GM23338 (cell line): ENCODE measurements at regions not wholly inside any gene's neighbourhood (a gene's known extent, or its start where the extent isn't known, plus 50 kb on each side); places are given as distances from the start of the nearest gene placed in this dataset.

Experiments
- CREB1 ChIP-seq: fragments of 250-450 bp; sonication (Bioruptor Pico); IDR thresholded peaks from 2 replicates; pipeline ENCODE4 v1.5.0; 2020; ENCODE audit warnings: low read depth, mild to moderate bottlenecking, moderate library complexity
- EZH2 ChIP-seq: fragments of 200-600 bp; sonication (generic); IDR thresholded peaks from one replicate; pipeline ENCODE4 v1.8.0; 2017; ENCODE audit warnings: antibody characterized with exemption, mild to moderate bottlenecking, low read depth; ENCODE audit not compliant: unreplicated experiment
- EZH2phosphoT487 ChIP-seq: fragments of 200-600 bp; sonication (generic); IDR thresholded peaks from one replicate; pipeline ENCODE4 v1.8.1; 2018; ENCODE audit warnings: antibody characterized with exemption; ENCODE audit not compliant: unreplicated experiment
- NANOG ChIP-seq: IDR thresholded peaks from 2 replicates; pipeline ENCODE4 v1.6.1; 2016; ENCODE audit warnings: antibody characterized with exemption, borderline replicate concordance
- POLR2AphosphoS5 ChIP-seq: IDR thresholded peaks from 2 replicates; pipeline ENCODE4 v1.6.1; 2016; ENCODE audit warnings: antibody characterized with exemption, low read depth
- REST ChIP-seq: IDR thresholded peaks from one replicate; pipeline ENCODE4 v1.6.1; 2018; ENCODE audit warnings: antibody characterized with exemption; ENCODE audit not compliant: unreplicated experiment
- ZNF114 ChIP-seq: fragments of 250-450 bp; sonication (Bioruptor Pico); IDR thresholded peaks from 2 replicates; pipeline ENCODE4 v1.5.0; 2020; ENCODE audit warnings: mild to moderate bottlenecking, moderate library complexity
- TF ChIP-seq, protein P1 (sequence below), 2 experiments: fragments of 200-600 bp in 1 of 2; sonication (generic) in 1 of 2; conservative IDR thresholded peaks; 2 replicates each; pipeline versions ENCODE4 v1.5.1 to v1.6.1; 2016 to 2017; ENCODE audit warnings: antibody characterized with exemption in 2 of 2, low read depth in 2 of 2, mild to moderate bottlenecking in 2 of 2, moderate library complexity in 1 of 2
- TF ChIP-seq, protein P2 (sequence below): IDR thresholded peaks from 2 replicates; pipeline ENCODE4 v1.6.1; 2016; ENCODE audit warnings: antibody characterized with exemption

GRCh38 chr11:42806191-42806590, 505.6 kb upstream of the API5 start:
- TF ChIP-seq ZNF114 (CRISPR knock-in tag) (no peak), EZH2 (no peak), EZH2phosphoT487 (no peak), REST (no peak), POLR2AphosphoS5 (no peak), CREB1 (CRISPR knock-in tag) (no peak), NANOG (no peak)
- TF ChIP-seq, protein P1, sequence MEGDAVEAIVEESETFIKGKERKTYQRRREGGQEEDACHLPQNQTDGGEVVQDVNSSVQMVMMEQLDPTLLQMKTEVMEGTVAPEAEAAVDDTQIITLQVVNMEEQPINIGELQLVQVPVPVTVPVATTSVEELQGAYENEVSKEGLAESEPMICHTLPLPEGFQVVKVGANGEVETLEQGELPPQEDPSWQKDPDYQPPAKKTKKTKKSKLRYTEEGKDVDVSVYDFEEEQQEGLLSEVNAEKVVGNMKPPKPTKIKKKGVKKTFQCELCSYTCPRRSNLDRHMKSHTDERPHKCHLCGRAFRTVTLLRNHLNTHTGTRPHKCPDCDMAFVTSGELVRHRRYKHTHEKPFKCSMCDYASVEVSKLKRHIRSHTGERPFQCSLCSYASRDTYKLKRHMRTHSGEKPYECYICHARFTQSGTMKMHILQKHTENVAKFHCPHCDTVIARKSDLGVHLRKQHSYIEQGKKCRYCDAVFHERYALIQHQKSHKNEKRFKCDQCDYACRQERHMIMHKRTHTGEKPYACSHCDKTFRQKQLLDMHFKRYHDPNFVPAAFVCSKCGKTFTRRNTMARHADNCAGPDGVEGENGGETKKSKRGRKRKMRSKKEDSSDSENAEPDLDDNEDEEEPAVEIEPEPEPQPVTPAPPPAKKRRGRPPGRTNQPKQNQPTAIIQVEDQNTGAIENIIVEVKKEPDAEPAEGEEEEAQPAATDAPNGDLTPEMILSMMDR (conservative IDR thresholded peaks at IDR 0.05; ENCODE audit: low read depth in 2 of 2): no peak
- TF ChIP-seq, protein P2, sequence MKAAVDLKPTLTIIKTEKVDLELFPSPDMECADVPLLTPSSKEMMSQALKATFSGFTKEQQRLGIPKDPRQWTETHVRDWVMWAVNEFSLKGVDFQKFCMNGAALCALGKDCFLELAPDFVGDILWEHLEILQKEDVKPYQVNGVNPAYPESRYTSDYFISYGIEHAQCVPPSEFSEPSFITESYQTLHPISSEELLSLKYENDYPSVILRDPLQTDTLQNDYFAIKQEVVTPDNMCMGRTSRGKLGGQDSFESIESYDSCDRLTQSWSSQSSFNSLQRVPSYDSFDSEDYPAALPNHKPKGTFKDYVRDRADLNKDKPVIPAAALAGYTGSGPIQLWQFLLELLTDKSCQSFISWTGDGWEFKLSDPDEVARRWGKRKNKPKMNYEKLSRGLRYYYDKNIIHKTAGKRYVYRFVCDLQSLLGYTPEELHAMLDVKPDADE: no peak
